WTC11 (cell line): ENCODE measurements at regions not wholly inside any gene's neighbourhood (a gene's known extent, or its start where the extent isn't known, plus 50 kb on each side); places are given as distances from the start of the nearest gene placed in this dataset.
"Not testable (repeated sequence)": the region's sequence is repeated elsewhere in the genome, so short reads cannot be mapped to it uniquely, and the experiment has no call there.

Source experiments
- ATAC-seq: fragments of 200-7000 bp; cut with Tn5 transposase; 2 replicates; pipeline ENCODE4 v1.10.0; 2021; ENCODE audit warnings: mild to moderate bottlenecking, moderate library complexity
- CTCF ChIA-PET: fragments of 300-600 bp; sonication (Branson Sonifier 250); formaldehyde crosslinking; loops from one replicate; lab custom pipeline; 2021; ENCODE audit warnings: antibody characterized with exemption; lab: Charles Lee
- POLR2A ChIA-PET: fragments of 350-600 bp; sonication (Branson Sonifier 250); formaldehyde crosslinking; loops from one replicate; lab custom pipeline; 2021; ENCODE audit warnings: antibody characterized with exemption; lab: Charles Lee
- DNase-seq: peaks from one replicate; pipeline ENCODE4 v3.0.0; 2021; ENCODE audit warnings: low spot score
- H3K27ac Mint-ChIP-seq: 2 replicates; pipeline ENCODE4 v1.8.0; 2021; ENCODE audit warnings: mixed read lengths
- H3K27me3 Mint-ChIP-seq: 2 replicates; pipeline ENCODE4 v1.8.0; 2021; ENCODE audit warnings: low read depth, mild to moderate bottlenecking, moderate library complexity, mixed read lengths
- H3K36me3 Mint-ChIP-seq: 2 replicates; pipeline ENCODE4 v1.8.0; 2021; ENCODE audit warnings: mixed read lengths
- H3K4me1 Mint-ChIP-seq: 2 replicates; pipeline ENCODE4 v1.8.0; 2022; ENCODE audit warnings: mixed read lengths
- H3K4me3 Mint-ChIP-seq: 2 replicates; pipeline ENCODE4 v1.8.0; 2021; ENCODE audit warnings: mild to moderate bottlenecking, moderate library complexity, mixed read lengths
- H3K9me3 Mint-ChIP-seq: 2 replicates; pipeline ENCODE4 v1.8.0; 2021; ENCODE audit warnings: mixed read lengths
- ETV6 ChIP-seq: sonication (generic); formaldehyde crosslinking; IDR thresholded peaks from 2 replicates; pipeline ENCODE4 v1.8.1; 2022; ENCODE audit warnings: mild to moderate bottlenecking, missing genetic modification reagents
- TF ChIP-seq, protein P1 (sequence below): sonication (generic); formaldehyde crosslinking; IDR thresholded peaks from 2 replicates; pipeline ENCODE4 v1.8.1; 2023; ENCODE audit warnings: mild to moderate bottlenecking, moderate library complexity, missing genetic modification reagents
- TF ChIP-seq, protein P2 (sequence below): sonication (generic); formaldehyde crosslinking; IDR thresholded peaks from 2 replicates; pipeline ENCODE4 v1.8.0; 2022; ENCODE audit warnings: mild to moderate bottlenecking, missing genetic modification reagents

DNA sequence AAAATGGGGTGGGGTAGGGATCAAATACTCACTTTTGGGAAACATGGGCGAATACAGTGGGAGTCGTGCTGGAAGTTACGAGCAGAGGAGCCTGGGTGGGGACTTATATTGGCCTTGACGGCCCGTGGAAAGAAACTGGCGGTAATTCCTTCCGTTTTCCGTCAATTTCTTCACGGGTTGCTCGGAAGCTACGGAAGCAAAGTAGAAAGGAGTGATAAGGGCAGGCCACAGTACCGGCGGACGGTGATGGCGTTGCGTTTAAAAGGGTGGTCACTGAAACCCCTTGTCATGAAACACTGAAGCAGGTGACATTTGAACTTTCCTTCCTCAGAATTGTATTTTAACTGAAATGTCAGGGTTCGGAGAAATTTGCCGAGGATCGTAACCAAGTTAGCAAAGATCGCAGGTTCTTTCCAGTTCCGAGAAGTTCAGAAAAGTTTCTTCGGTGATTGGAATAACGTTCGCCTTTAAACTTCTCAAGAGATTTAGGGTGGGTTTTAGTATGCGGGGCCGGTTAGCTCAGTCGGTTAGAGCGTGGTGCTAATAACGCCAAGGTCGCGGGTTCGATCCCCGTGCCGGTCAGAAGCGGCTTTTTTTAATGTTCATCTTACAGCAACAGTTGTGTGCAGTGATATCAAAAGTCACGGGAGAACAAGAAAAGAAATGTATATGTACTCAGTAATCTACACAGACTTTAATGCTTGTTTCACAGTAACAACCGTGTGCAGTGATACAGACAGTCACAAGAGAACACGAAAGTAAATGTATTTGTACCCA lies 482.5 kb downstream of the PRIM2 start:
- H3K9me3 Mint-ChIP-seq, H3K36me3 Mint-ChIP-seq, H3K4me1 Mint-ChIP-seq, H3K27ac Mint-ChIP-seq, CTCF ChIA-PET, POLR2A ChIA-PET: not testable (repeated sequence)
- TF ChIP-seq, protein P1, sequence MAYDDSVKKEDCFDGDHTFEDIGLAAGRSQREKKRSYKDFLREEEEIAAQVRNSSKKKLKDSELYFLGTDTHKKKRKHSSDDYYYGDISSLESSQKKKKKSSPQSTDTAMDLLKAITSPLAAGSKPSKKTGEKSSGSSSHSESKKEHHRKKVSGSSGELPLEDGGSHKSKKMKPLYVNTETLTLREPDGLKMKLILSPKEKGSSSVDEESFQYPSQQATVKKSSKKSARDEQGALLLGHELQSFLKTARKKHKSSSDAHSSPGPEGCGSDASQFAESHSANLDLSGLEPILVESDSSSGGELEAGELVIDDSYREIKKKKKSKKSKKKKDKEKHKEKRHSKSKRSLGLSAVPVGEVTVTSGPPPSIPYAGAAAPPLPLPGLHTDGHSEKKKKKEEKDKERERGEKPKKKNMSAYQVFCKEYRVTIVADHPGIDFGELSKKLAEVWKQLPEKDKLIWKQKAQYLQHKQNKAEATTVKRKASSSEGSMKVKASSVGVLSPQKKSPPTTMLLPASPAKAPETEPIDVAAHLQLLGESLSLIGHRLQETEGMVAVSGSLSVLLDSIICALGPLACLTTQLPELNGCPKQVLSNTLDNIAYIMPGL: peak; percentile 80; the same call in 1 of the 2 replicates
- DNase-seq (peak; percentile 76), ATAC-seq (peak; percentile 98)
- peak overlapping the region; percentile 95 for H3K4me3 Mint-ChIP-seq
- peaks cover 76% of the 10 kb centered on the region for H3K27me3 Mint-ChIP-seq

DNA sequence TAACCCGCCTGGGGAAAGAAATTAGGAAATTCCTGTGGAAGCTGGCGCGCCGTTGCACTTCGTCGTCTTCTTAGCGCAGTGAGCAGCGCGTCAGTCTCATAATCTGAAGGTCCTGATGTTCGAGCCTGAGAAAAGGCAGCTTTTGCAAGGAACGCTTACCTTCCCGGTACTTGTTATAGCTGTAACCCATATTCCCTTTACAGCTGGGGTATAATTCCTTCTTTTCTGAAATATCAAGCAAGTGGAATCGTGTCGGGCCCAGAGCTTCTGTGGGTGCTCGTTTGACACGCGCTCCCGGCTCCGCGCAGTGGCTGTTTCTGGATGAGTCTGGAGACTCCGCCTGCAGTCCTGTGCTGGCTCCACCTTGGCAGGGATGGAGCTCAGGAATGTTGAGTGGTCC lies 491.2 kb downstream of the PRIM2 start:
- peak overlapping the region; percentile 74 for H3K4me3 Mint-ChIP-seq
- H3K4me1 Mint-ChIP-seq: peaks cover 36% of the 10 kb centered on the region
- CTCF ChIA-PET, H3K36me3 Mint-ChIP-seq, POLR2A ChIA-PET, H3K9me3 Mint-ChIP-seq, H3K27ac Mint-ChIP-seq: not testable (repeated sequence)
- peaks cover 51% of the 10 kb centered on the region for H3K27me3 Mint-ChIP-seq
- peak; percentile 50 for ATAC-seq
- DNase-seq: peak; percentile 61

DNA sequence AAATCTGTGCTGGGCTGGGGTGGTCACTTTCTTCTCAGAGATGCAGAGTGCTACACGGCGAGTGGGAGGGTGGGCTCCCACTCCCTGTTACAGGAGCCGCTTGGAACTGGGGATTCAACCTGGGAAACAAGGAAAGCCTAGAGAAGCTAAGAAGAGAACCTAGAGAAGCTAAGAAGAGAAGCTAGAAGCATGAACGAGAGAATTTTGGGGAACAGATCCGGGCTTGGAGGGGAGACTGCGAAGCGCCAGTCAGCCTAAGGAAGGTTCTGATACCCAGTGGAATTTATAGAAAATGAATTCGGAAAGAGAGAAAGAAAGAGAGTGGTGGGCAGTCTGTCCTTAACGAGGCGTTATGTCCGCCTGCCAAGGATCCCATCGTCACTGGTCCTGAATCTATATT lies 492.0 kb downstream of the PRIM2 start:
- H3K9me3 Mint-ChIP-seq, ATAC-seq, CTCF ChIA-PET, H3K36me3 Mint-ChIP-seq, H3K27ac Mint-ChIP-seq, POLR2A ChIA-PET, DNase-seq: not testable (repeated sequence)
- Mint-ChIP-seq H3K4me1 (peaks cover 36% of the 10 kb centered on the region), H3K27me3 (peaks cover 53% of the 10 kb centered on the region), H3K4me3 (peak overlapping the region; percentile 74)

DNA sequence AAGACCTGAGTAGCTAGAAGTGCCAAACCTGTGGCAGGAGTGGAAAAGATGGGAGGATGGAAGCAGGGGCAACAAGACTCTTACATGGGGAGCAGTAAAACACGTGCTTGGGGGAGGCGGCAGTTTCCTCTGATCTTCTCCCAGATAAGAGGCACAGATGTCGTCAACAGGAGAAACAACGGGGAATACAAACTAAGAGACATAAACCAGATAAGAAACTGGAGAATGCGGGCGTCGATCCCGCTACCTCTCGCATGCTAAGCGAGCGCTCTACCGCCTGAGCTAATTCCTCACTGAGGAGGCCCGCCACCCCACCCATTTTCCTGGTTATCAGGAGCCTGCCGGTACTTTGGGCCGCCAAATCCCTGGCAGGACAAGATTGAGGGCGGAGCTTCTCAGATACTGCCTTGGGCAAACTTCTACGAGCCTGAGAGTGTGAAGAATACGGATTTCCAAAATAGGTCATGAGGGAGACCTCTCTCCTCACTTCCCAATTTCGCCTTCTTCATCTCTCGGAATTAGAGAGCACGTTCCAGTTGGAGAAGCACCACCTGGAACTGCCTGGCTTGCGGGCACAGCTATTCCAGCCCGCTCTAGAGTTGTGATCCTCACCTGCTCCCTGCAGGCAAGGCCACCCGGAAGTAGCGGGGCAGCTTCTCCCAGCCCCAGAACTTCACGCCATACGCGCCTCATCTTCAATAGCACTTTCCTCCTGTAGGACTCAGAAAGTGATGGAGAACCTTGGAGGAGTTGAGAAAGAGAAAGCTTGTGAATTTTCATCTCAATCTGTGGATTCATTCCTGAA lies 496.0 kb downstream of the PRIM2 start:
- POLR2A ChIA-PET: not testable (repeated sequence)
- peaks cover 17% of the 10 kb centered on the region for H3K4me1 Mint-ChIP-seq
- peaks cover 67% of the 10 kb centered on the region for H3K27me3 Mint-ChIP-seq

DNA sequence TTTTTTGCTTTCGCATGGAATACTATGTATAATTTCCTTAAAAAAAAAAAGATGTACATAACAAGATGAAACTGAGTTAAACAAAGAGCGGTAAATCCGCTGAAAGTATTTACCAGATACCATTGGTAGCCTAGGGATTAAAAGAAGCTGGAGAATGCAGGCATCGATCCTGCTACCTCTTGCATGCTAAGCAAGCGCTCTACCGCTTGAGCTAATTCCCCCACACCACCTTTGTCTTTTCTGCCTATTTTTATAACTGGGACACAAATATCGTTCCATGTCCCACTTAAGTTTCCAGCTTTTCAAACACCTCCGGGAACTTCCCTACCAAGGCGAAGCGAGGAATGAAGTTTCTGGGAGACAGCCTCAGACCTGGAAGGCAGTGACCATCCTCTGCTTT lies 498.4 kb downstream of the PRIM2 start:
- H3K27ac Mint-ChIP-seq, H3K9me3 Mint-ChIP-seq, DNase-seq, H3K36me3 Mint-ChIP-seq, CTCF ChIA-PET, H3K4me1 Mint-ChIP-seq: not testable (repeated sequence)
- peaks cover 62% of the 10 kb centered on the region for H3K27me3 Mint-ChIP-seq
- POLR2A ChIA-PET: interaction anchor here (0.6 kb wide), 1 partner anchor 326 kb away, joined by 3 read pairs; no protein-coding TSS in a partner anchor
- ATAC-seq: peak; percentile 9; the same call in 1 of the 2 replicates
- peak overlapping the region; percentile 71 for H3K4me3 Mint-ChIP-seq

More for the DNA sequence above, 496.0 kb downstream of the PRIM2 start:
- ATAC-seq (peak; percentile 77), DNase-seq (peak; percentile 90)
- H3K27ac Mint-ChIP-seq, H3K9me3 Mint-ChIP-seq, H3K36me3 Mint-ChIP-seq: not testable (repeated sequence)
- CTCF ChIA-PET: interaction anchor here (0.5 kb wide), 1 partner anchor 50 kb away, joined by 3 read pairs; no protein-coding TSS in a partner anchor
- TF ChIP-seq, protein P2, sequence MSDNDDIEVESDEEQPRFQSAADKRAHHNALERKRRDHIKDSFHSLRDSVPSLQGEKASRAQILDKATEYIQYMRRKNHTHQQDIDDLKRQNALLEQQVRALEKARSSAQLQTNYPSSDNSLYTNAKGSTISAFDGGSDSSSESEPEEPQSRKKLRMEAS (CRISPR knock-in tag): peak; percentile 24; the same call in 1 of the 2 replicates
- TF ChIP-seq ETV6 (CRISPR knock-in tag): peak; percentile 43; the same call in 1 of the 2 replicates
- H3K4me3 Mint-ChIP-seq: peak overlapping the region; percentile 93

DNA sequence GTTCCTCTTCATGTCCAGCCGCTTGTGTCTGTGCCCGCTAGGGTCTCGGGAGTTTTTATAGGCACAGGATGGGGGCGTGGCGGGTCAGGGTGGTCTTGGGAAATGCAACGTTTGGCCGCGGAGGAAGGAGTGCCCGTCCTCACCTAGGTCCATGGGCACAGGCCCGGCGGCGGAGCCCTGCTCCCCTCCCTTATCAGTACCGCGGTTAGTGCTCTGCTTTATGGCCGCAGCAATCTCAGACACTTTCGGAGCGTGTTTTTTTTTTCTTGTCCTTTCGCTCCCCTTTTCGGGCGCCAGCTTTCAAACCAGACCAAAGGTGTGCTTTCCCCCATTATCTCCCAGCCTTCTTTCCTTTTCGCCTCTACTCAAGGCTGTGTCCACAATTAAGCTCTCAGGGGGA lies 503.9 kb downstream of the PRIM2 start:
- H3K4me1 Mint-ChIP-seq, H3K27ac Mint-ChIP-seq, POLR2A ChIA-PET, H3K9me3 Mint-ChIP-seq, DNase-seq, CTCF ChIA-PET, H3K36me3 Mint-ChIP-seq: not testable (repeated sequence)
- Mint-ChIP-seq H3K27me3 (peaks cover 89% of the 10 kb centered on the region), H3K4me3 (peak overlapping the region; percentile 79)
- ATAC-seq: peak; percentile 47

DNA sequence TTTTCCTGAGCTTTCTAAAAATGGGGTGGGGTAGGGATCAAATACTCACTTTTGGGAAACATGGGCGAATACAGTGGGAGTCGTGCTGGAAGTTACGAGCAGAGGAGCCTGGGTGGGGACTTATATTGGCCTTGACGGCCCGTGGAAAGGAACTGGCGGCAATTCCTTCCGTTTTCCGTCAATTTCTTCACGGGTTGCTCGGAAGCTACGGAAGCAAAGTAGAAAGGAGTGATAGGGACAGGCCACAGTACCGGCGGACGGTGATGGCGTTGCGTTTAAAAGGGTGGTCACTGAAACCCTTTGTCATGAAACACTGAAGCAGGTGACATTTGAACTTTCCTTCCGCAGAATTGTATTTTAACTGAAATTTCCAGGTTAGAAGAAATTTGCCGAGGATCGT lies 505.0 kb downstream of the PRIM2 start:
- CTCF ChIA-PET, H3K4me1 Mint-ChIP-seq, DNase-seq, H3K27ac Mint-ChIP-seq, H3K9me3 Mint-ChIP-seq, H3K36me3 Mint-ChIP-seq, POLR2A ChIA-PET: not testable (repeated sequence)
- H3K4me3 Mint-ChIP-seq: peak overlapping the region; percentile 93
- 0 out of 2 replicates have a peak, but pooled peaks have one; percentile 7 for ATAC-seq
- H3K27me3 Mint-ChIP-seq: peaks cover 86% of the 10 kb centered on the region
